ENCODE measurements at regions not wholly inside any gene's neighbourhood (a gene's known extent, or its start where the extent isn't known, plus 50 kb on each side); places are given as distances from the start of the nearest gene placed in this dataset.

- peak; percentile 86 for DNase-seq (ENCODE audit: low read depth)
Observed at GRCh38 chr21:15241997-15242736, 177.4 kb upstream of the NRIP1 start.

- DNase-seq (ENCODE audit: low read depth): no peak
Observed at GRCh38 chr21:15242906-15243305, 178.1 kb upstream of the NRIP1 start.

GRCh38 chr21:15243406-15243805, 178.6 kb upstream of the NRIP1 start:
- no peak for DNase-seq (ENCODE audit: low read depth)

- no peak for DNase-seq (ENCODE audit: low read depth)
Observed at GRCh38 chr21:15247613-15248012, 182.8 kb upstream of the NRIP1 start.

- no peak for DNase-seq (ENCODE audit: low read depth)
Observed at GRCh38 chr21:15249285-15249993, 184.6 kb upstream of the NRIP1 start.

GRCh38 chr21:15250384-15250783, 185.6 kb upstream of the NRIP1 start:
- peak; percentile 65 for DNase-seq (ENCODE audit: low read depth)

GRCh38 chr21:15252431-15252830, 187.6 kb upstream of the NRIP1 start:
- DNase-seq (ENCODE audit: low read depth): no peak

GRCh38 chr21:15254111-15254510, 189.3 kb upstream of the NRIP1 start:
- no peak for DNase-seq (ENCODE audit: low read depth)

- DNase-seq (ENCODE audit: low read depth): no peak
Observed at GRCh38 chr21:15255261-15255660, 190.5 kb upstream of the NRIP1 start.

- DNase-seq (ENCODE audit: low read depth): no peak
Observed at GRCh38 chr21:15255763-15256162, 191.0 kb upstream of the NRIP1 start.

GRCh38 chr21:15256996-15257395, 192.2 kb upstream of the NRIP1 start:
- DNase-seq (ENCODE audit: low read depth): no peak

- DNase-seq (ENCODE audit: low read depth): no peak
Observed at GRCh38 chr21:15257646-15258045, 192.8 kb upstream of the NRIP1 start.

GRCh38 chr21:15259824-15260223, 195.0 kb upstream of the NRIP1 start:
- no peak for DNase-seq (ENCODE audit: low read depth)

- no peak for DNase-seq (ENCODE audit: low read depth)
Observed at GRCh38 chr21:15260604-15261003, 195.8 kb upstream of the NRIP1 start.

GRCh38 chr21:15264084-15264665, 199.4 kb upstream of the NRIP1 start:
- DNase-seq (ENCODE audit: low read depth): peak; percentile 56

- no peak for DNase-seq (ENCODE audit: low read depth)
Observed at GRCh38 chr21:15272171-15272570, 207.4 kb upstream of the NRIP1 start.

- no peak for DNase-seq (ENCODE audit: low read depth)
Observed at GRCh38 chr21:15272591-15272990, 207.8 kb upstream of the NRIP1 start.

- no peak for DNase-seq (ENCODE audit: low read depth)
Observed at GRCh38 chr21:15273244-15273643, 208.4 kb upstream of the NRIP1 start.

- no peak for DNase-seq (ENCODE audit: low read depth)
Observed at GRCh38 chr21:15274701-15275485, 210.1 kb upstream of the NRIP1 start.

GRCh38 chr21:15275615-15276235, 210.9 kb upstream of the NRIP1 start:
- DNase-seq (ENCODE audit: low read depth): peak; percentile 53

- peak; percentile 55 for DNase-seq (ENCODE audit: low read depth)
Observed at GRCh38 chr21:15276243-15276642, 211.4 kb upstream of the NRIP1 start.

- DNase-seq (ENCODE audit: low read depth): no peak
Observed at GRCh38 chr21:15277466-15277865, 212.7 kb upstream of the NRIP1 start.
